ENCODE measurements at regions not wholly inside any gene's neighbourhood (a gene's known extent, or its start where the extent isn't known, plus 50 kb on each side); places are given as distances from the start of the nearest gene placed in this dataset.

DNA sequence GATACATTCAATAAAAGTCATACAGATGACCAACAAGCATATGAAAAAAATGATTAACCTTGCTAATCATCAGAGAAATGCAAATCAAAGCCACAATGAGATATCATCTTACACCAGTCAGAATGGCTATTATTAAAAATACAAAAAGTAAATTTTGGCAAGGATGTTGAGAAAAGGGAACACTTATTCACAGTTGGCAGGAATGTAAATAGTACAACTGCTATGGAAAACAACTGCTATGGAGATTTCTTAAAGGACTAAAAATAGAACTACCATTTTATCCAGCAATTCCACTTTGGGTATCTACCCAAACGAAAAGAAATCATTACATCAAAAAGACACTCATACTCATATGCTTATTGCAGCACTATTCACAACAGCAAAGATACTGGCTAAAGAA is 1121.8 kb downstream of the TBL1XR1 start:
- TF ChIP-seq EZH2phosphoT487 (IDR thresholded peaks at IDR 0.05; ENCODE audit: insufficient read depth, low read depth) (no peak), EZH2 (IDR thresholded peaks at IDR 0.05; ENCODE audit: insufficient read depth, poor library complexity, severe bottlenecking) (no peak)
